Breast epithelium (tissue), 3 donors: ENCODE measurements at regions not wholly inside any gene's neighbourhood (a gene's known extent, or its start where the extent isn't known, plus 50 kb on each side); places are given as distances from the start of the nearest gene placed in this dataset.

ENCODE experiments used
- POLR2A ChIP-seq: fragments of 450-650 bp; IDR thresholded peaks from one replicate; pipeline ENCODE4 v1.6.1; 2016; ENCODE audit warnings: antibody characterized with exemption, mild to moderate bottlenecking, moderate library complexity
- POLR2AphosphoS5 ChIP-seq, 3 donors: sonication (generic); formaldehyde crosslinking; IDR thresholded peaks; one replicate each; pipeline ENCODE4 v1.6.1; 2017; ENCODE audit warnings: antibody characterized with exemption in 3 of 3
- TF ChIP-seq, protein P1 (sequence below), 3 donors: fragments of 450-650 bp; IDR thresholded peaks; one replicate each; pipeline ENCODE4 v1.5.1; 2016 to 2017; ENCODE audit warnings: antibody characterized with exemption in 3 of 3, mild to moderate bottlenecking in 3 of 3, moderate library complexity in 3 of 3

DNA sequence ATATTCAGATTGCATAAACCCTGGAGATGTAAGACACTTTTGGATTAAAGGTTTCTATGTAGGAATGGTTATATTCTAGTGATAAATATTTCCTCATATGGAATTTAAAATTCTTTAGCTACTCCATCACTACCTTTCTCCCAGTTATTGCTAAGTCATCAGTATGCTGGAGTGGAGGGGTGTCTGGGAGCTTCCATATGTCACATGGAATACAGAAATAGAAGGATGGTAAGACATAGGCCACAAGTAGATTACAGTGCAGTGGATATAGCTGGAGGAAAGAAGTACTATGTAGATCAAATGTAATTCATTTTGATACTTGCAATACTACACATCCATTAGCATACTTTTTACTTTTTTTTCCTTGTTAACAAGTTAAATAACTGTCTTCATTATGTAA is 428.4 kb downstream of the ARL4A start:
- TF ChIP-seq, protein P1, sequence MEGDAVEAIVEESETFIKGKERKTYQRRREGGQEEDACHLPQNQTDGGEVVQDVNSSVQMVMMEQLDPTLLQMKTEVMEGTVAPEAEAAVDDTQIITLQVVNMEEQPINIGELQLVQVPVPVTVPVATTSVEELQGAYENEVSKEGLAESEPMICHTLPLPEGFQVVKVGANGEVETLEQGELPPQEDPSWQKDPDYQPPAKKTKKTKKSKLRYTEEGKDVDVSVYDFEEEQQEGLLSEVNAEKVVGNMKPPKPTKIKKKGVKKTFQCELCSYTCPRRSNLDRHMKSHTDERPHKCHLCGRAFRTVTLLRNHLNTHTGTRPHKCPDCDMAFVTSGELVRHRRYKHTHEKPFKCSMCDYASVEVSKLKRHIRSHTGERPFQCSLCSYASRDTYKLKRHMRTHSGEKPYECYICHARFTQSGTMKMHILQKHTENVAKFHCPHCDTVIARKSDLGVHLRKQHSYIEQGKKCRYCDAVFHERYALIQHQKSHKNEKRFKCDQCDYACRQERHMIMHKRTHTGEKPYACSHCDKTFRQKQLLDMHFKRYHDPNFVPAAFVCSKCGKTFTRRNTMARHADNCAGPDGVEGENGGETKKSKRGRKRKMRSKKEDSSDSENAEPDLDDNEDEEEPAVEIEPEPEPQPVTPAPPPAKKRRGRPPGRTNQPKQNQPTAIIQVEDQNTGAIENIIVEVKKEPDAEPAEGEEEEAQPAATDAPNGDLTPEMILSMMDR (IDR thresholded peaks at IDR 0.05) = no peak
- TF ChIP-seq POLR2A (no peak), POLR2AphosphoS5 (IDR thresholded peaks at IDR 0.05) (no peak)
